ENCODE measurements at regions not wholly inside any gene's neighbourhood (a gene's known extent, or its start where the extent isn't known, plus 50 kb on each side); places are given as distances from the start of the nearest gene placed in this dataset.
"Not testable (repeated sequence)": the region's sequence is repeated elsewhere in the genome, so short reads cannot be mapped to it uniquely, and the experiment has no call there.

DNA sequence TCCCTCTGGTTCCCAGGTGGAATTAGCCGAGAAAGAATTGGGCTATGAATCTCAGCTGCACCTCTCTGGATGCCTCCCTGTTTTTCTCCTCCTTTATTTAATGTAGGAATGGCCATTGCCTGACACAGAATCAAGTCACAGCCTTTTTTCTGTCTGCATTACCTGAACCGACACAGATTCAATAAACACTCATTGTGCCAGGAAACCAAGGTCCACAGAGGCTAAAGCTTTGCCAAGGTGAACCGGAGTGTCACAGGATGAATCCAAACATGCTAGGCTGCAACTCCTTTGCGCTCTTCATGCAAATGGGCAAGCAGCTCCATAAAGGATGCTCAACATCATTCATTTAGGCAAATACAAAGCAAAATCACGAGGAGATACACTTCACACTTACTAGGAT lies 199.8 kb upstream of the AGTR2 start:
- Histone ChIP-seq H3K27ac (ENCODE audit: low read length) (no peak overlapping the region), H3K36me3 (ENCODE audit: control insufficient read depth, insufficient read depth, low read length) (no peaks in the 10 kb centered on the region), H3K9me3 (ENCODE audit: control insufficient read depth, low read depth, low read length) (no peaks in the 10 kb centered on the region), H3K27me3 (ENCODE audit: control insufficient read depth, insufficient read depth, low read length) (no peaks in the 10 kb centered on the region), H3K4me1 (ENCODE audit: control insufficient read depth, insufficient read depth, low read length) (no peaks in the 10 kb centered on the region), H3K4me3 (ENCODE audit: low read length) (no peak overlapping the region)
- DNase-seq: no peak
- no CpG with 5 or more reads among the region's 5 CpGs for WGBS (ENCODE audit: insufficient coverage, low lambda C conversion rate)

- H3K36me3 ChIP-seq (ENCODE audit: control insufficient read depth, insufficient read depth, low read length): no peaks in the 10 kb centered on the region
- no peak overlapping the region for H3K4me3 ChIP-seq (ENCODE audit: low read length)
- DNase-seq: no peak
- WGBS (ENCODE audit: insufficient coverage, low lambda C conversion rate): no CpG with 5 or more reads among the region's 1 CpG
- H3K4me1 ChIP-seq (ENCODE audit: control insufficient read depth, insufficient read depth, low read length): no peaks in the 10 kb centered on the region
- no peak overlapping the region for H3K27ac ChIP-seq (ENCODE audit: low read length)
- H3K27me3 ChIP-seq (ENCODE audit: control insufficient read depth, insufficient read depth, low read length): no peaks in the 10 kb centered on the region
- no peaks in the 10 kb centered on the region for H3K9me3 ChIP-seq (ENCODE audit: control insufficient read depth, low read depth, low read length)
These were observed 197.8 kb upstream of the AGTR2 start for GRCh38 chrX:115972717-115973116.

GRCh38 chrX:115978068-115978467 lies 192.5 kb upstream of the AGTR2 start:
- Histone ChIP-seq H3K27ac (ENCODE audit: low read length) (no peak overlapping the region), H3K4me3 (ENCODE audit: low read length) (no peak overlapping the region), H3K36me3 (ENCODE audit: control insufficient read depth, insufficient read depth, low read length) (no peaks in the 10 kb centered on the region), H3K9me3 (ENCODE audit: control insufficient read depth, low read depth, low read length) (no peaks in the 10 kb centered on the region), H3K27me3 (ENCODE audit: control insufficient read depth, insufficient read depth, low read length) (no peaks in the 10 kb centered on the region), H3K4me1 (ENCODE audit: control insufficient read depth, insufficient read depth, low read length) (no peaks in the 10 kb centered on the region)
- WGBS (ENCODE audit: insufficient coverage, low lambda C conversion rate): no CpG with 5 or more reads among the region's 2 CpGs
- no peak for DNase-seq

GRCh38 chrX:115983148-115983547 lies 187.4 kb upstream of the AGTR2 start:
- DNase-seq; H3K27ac ChIP-seq (ENCODE audit: low read length); H3K9me3 ChIP-seq (ENCODE audit: control insufficient read depth, low read depth, low read length); H3K4me1 ChIP-seq (ENCODE audit: control insufficient read depth, insufficient read depth, low read length); H3K36me3 ChIP-seq (ENCODE audit: control insufficient read depth, insufficient read depth, low read length); H3K4me3 ChIP-seq (ENCODE audit: low read length); H3K27me3 ChIP-seq (ENCODE audit: control insufficient read depth, insufficient read depth, low read length): not testable (repeated sequence)
- no CpG with 5 or more reads among the region's 1 CpG for WGBS (ENCODE audit: insufficient coverage, low lambda C conversion rate)

DNA sequence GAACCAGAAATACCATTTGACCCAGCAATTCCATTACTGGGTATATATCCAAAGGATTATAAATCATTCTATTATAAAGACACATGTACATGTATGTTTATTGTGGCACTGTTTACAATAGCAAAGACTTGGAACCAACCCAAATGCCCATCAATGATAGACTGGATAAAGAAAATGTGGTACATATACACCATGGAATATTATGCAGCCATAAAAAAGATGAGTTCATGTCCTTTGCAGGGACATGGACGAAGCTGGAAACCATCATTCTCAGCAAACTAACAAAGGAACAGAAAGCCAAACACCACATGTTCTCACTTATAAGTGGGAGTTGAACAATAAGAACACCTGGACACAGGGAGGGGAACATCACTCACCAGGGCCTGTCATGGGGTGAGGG lies 183.1 kb upstream of the AGTR2 start:
- H3K36me3 ChIP-seq (ENCODE audit: control insufficient read depth, insufficient read depth, low read length); H3K27me3 ChIP-seq (ENCODE audit: control insufficient read depth, insufficient read depth, low read length); DNase-seq; H3K9me3 ChIP-seq (ENCODE audit: control insufficient read depth, low read depth, low read length); H3K4me3 ChIP-seq (ENCODE audit: low read length); H3K4me1 ChIP-seq (ENCODE audit: control insufficient read depth, insufficient read depth, low read length); H3K27ac ChIP-seq (ENCODE audit: low read length): not testable (repeated sequence)
- WGBS (ENCODE audit: insufficient coverage, low lambda C conversion rate): no CpG with 5 or more reads among the region's 1 CpG

DNA sequence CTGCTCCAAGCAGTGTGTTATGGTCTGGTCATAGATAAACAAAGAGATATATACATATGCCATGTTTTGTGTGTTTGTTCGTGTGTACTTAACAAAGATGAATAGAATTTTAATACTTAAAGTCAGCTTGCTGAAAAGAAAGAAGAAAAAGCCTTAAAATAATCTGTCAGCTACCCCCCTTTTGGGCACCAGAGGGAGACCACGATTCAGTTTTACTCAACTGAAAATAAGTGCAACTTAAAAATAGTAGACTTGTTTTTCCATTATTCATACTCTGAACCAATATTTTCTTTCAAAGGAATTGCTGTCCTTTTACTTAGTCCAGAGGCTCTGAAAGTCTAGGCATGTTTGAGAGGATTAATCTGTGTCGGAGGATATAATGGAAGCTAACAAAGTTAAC lies 181.7 kb upstream of the AGTR2 start:
- no CpG with 5 or more reads among the region's 3 CpGs for WGBS (ENCODE audit: insufficient coverage, low lambda C conversion rate)

DNA sequence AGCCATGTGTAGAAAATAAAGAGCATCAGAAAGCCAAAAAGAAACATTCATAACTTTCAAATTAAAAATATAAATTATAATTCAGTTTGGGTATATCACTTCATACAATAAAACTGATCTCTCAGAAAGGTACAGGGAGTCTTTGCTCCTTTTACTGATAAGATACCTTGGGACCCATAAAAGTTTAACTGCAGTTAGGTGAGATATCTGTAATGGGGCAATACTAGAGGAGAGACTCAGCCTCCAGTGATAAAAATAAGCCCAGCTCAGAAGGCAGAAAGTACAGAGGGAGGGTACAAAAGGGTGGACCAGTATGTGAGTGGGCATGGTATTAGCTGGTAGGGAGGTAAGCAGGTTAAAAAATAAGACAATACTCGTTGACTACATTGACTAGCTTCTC lies 180.9 kb upstream of the AGTR2 start:
- no CpG with 5 or more reads among the region's 1 CpG for WGBS (ENCODE audit: insufficient coverage, low lambda C conversion rate)
- Histone ChIP-seq H3K27me3 (ENCODE audit: control insufficient read depth, insufficient read depth, low read length) (no peaks in the 10 kb centered on the region), H3K4me1 (ENCODE audit: control insufficient read depth, insufficient read depth, low read length) (no peaks in the 10 kb centered on the region), H3K9me3 (ENCODE audit: control insufficient read depth, low read depth, low read length) (no peaks in the 10 kb centered on the region), H3K36me3 (ENCODE audit: control insufficient read depth, insufficient read depth, low read length) (no peaks in the 10 kb centered on the region), H3K4me3 (ENCODE audit: low read length) (no peak overlapping the region), H3K27ac (ENCODE audit: low read length) (no peak overlapping the region)
- DNase-seq: no peak

More for the DNA sequence above, 181.7 kb upstream of the AGTR2 start:
- DNase-seq: no peak
- Histone ChIP-seq H3K4me1 (ENCODE audit: control insufficient read depth, insufficient read depth, low read length) (no peaks in the 10 kb centered on the region), H3K27ac (ENCODE audit: low read length) (no peak overlapping the region), H3K36me3 (ENCODE audit: control insufficient read depth, insufficient read depth, low read length) (no peaks in the 10 kb centered on the region), H3K4me3 (ENCODE audit: low read length) (no peak overlapping the region), H3K27me3 (ENCODE audit: control insufficient read depth, insufficient read depth, low read length) (no peaks in the 10 kb centered on the region), H3K9me3 (ENCODE audit: control insufficient read depth, low read depth, low read length) (no peaks in the 10 kb centered on the region)

GRCh38 chrX:116009346-116009745 lies 161.2 kb upstream of the AGTR2 start:
- Histone ChIP-seq H3K9me3 (ENCODE audit: control insufficient read depth, low read depth, low read length) (no peaks in the 10 kb centered on the region), H3K36me3 (ENCODE audit: control insufficient read depth, insufficient read depth, low read length) (no peaks in the 10 kb centered on the region), H3K27ac (ENCODE audit: low read length) (no peak overlapping the region), H3K4me1 (ENCODE audit: control insufficient read depth, insufficient read depth, low read length) (no peaks in the 10 kb centered on the region), H3K4me3 (ENCODE audit: low read length) (no peak overlapping the region), H3K27me3 (ENCODE audit: control insufficient read depth, insufficient read depth, low read length) (no peaks in the 10 kb centered on the region)
- no peak for DNase-seq
- WGBS (ENCODE audit: insufficient coverage, low lambda C conversion rate): no CpG with 5 or more reads among the region's 1 CpG

GRCh38 chrX:116009861-116010710 lies 160.5 kb upstream of the AGTR2 start:
- peak; percentile 9 to 49 for DNase-seq
- H3K4me1 ChIP-seq (ENCODE audit: control insufficient read depth, insufficient read depth, low read length): no peaks in the 10 kb centered on the region
- no peaks in the 10 kb centered on the region for H3K36me3 ChIP-seq (ENCODE audit: control insufficient read depth, insufficient read depth, low read length)
- no peaks in the 10 kb centered on the region for H3K9me3 ChIP-seq (ENCODE audit: control insufficient read depth, low read depth, low read length)
- no CpG with 5 or more reads among the region's 8 CpGs for WGBS (ENCODE audit: insufficient coverage, low lambda C conversion rate)
- H3K27me3 ChIP-seq (ENCODE audit: control insufficient read depth, insufficient read depth, low read length): no peaks in the 10 kb centered on the region
- H3K4me3 ChIP-seq (ENCODE audit: low read length): no peak overlapping the region
- H3K27ac ChIP-seq (ENCODE audit: low read length): no peak overlapping the region

DNA sequence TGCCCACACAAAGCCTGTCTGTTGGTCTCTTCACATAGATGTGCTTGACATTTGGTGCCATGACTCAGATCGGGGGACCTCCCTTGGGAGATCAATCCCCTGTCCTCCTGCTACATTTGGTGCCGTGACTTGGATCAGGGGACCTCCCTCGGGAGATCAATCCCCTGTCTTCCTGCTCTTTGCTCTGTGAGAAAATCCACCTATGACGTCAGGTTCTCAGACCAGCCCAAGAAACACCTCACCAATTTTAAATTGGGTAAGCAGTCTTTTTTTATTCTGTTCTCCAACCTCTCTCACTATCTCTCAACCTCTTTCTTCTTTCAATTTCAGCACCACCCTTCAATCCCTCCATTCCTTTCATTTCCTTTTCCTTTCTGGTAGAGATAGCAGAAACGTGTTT lies 159.6 kb upstream of the AGTR2 start:
- H3K36me3 ChIP-seq (ENCODE audit: control insufficient read depth, insufficient read depth, low read length): no peaks in the 10 kb centered on the region
- WGBS (ENCODE audit: insufficient coverage, low lambda C conversion rate): no CpG with 5 or more reads among the region's 5 CpGs

DNA sequence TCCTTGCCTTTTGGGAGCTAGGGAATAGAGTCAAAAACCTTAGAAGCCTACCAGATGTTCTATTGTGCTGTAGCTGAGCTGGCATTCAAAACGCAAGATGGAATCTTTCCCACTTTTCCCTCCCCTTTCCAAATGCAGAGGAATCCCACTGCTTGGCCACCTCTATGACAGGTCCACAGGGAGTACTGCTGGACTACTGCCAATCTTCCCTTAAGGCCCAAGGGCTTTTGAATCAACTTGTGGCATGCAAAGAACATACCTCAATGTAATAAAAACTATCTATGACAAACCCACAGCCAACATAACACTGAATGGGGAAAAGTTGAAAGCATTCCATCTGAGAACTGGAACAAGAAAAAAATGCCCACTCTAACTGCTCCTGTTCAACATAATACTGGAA lies 139.2 kb upstream of the AGTR2 start:
- H3K27me3 ChIP-seq (ENCODE audit: control insufficient read depth, insufficient read depth, low read length): no peaks in the 10 kb centered on the region
- H3K9me3 ChIP-seq (ENCODE audit: control insufficient read depth, low read depth, low read length): no peaks in the 10 kb centered on the region
- no peak for DNase-seq
- H3K36me3 ChIP-seq (ENCODE audit: control insufficient read depth, insufficient read depth, low read length): no peaks in the 10 kb centered on the region
- H3K4me3 ChIP-seq (ENCODE audit: low read length): no peak overlapping the region
- no peak overlapping the region for H3K27ac ChIP-seq (ENCODE audit: low read length)
- no CpG with 5 or more reads among the region's 1 CpG for WGBS (ENCODE audit: insufficient coverage, low lambda C conversion rate)
- H3K4me1 ChIP-seq (ENCODE audit: control insufficient read depth, insufficient read depth, low read length): no peaks in the 10 kb centered on the region

More for the DNA sequence above, 159.6 kb upstream of the AGTR2 start:
- H3K4me1 ChIP-seq (ENCODE audit: control insufficient read depth, insufficient read depth, low read length): no peaks in the 10 kb centered on the region
- DNase-seq: no peak
- H3K4me3 ChIP-seq (ENCODE audit: low read length): no peak overlapping the region
- H3K9me3 ChIP-seq (ENCODE audit: control insufficient read depth, low read depth, low read length): no peaks in the 10 kb centered on the region
- no peaks in the 10 kb centered on the region for H3K27me3 ChIP-seq (ENCODE audit: control insufficient read depth, insufficient read depth, low read length)
- no peak overlapping the region for H3K27ac ChIP-seq (ENCODE audit: low read length)
